ENCODE measurements at regions not wholly inside any gene's neighbourhood (a gene's known extent, or its start where the extent isn't known, plus 50 kb on each side); places are given as distances from the start of the nearest gene placed in this dataset.

DNA sequence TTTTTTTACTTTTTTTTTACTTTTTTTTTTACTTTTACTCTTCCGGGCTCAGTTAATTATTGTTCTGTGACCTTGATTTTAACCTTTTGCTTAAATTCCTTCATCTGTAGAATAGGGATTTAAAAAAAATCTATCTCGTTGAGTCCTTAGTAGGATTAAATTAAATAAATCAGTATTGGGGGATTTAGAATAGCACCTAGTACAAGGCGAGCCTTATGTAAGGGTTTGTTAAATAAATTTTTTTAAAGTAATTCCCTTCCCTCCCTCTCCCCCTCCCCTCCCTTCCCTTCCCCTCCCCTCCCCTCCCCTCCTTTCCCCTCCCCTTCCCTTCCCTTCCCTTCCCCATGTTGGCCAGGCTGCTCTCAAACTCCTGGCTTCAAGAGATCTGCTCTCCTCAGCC is 287.2 kb upstream of the KCNH8 start:
- H3K27me3 ChIP-seq (replicated peaks; ENCODE audit: insufficient read depth, low read depth, low read length, poor library complexity) = no peaks in the 10 kb centered on the region
- POLR2A ChIA-PET (ENCODE audit: low non-redundant PET) = no interaction called here
- H3K4me3 ChIP-seq (ENCODE audit: low read depth, low read length, poor library complexity, severe bottlenecking) = no peak overlapping the region
- TF ChIP-seq EZH2 (IDR thresholded peaks at IDR 0.05; ENCODE audit: borderline replicate concordance, low read depth, low read length, poor library complexity, severe bottlenecking) (no peak), CTCF (conservative IDR thresholded peaks at IDR 0.05; ENCODE audit: low read depth, low read length) (no peak)
- H3K4me1 ChIP-seq (ENCODE audit: insufficient read depth, low read length, poor library complexity, severe bottlenecking) = no peaks in the 10 kb centered on the region
- DNase-seq (ENCODE audit: low spot score) = no peak
- intact Hi-C loops (cut with micrococcal nuclease; ENCODE audit: unreplicated experiment) = no loop called here
- no peak overlapping the region for H3K27ac ChIP-seq (ENCODE audit: low read depth, low read length, poor library complexity, severe bottlenecking)
- CTCF ChIA-PET = no interaction called here
- no peaks in the 10 kb centered on the region for H3K36me3 ChIP-seq (ENCODE audit: insufficient read depth, low read length, poor library complexity, severe bottlenecking)
- no peaks in the 10 kb centered on the region for H3K9me3 ChIP-seq (ENCODE audit: low read depth, low read length, poor library complexity, severe bottlenecking)
- BruUV-seq (replicated peaks) = no TSS peak

GRCh38 chr3:18853269-18853668 is 295.0 kb upstream of the KCNH8 start:
- ChIA-PET POLR2A (ENCODE audit: low non-redundant PET) (no interaction called here), CTCF (no interaction called here)
- Histone ChIP-seq H3K9me3 (ENCODE audit: low read depth, low read length, poor library complexity, severe bottlenecking) (no peaks in the 10 kb centered on the region), H3K27me3 (replicated peaks; ENCODE audit: insufficient read depth, low read depth, low read length, poor library complexity) (no peaks in the 10 kb centered on the region), H3K36me3 (ENCODE audit: insufficient read depth, low read length, poor library complexity, severe bottlenecking) (no peaks in the 10 kb centered on the region), H3K4me1 (ENCODE audit: insufficient read depth, low read length, poor library complexity, severe bottlenecking) (no peaks in the 10 kb centered on the region), H3K4me3 (ENCODE audit: low read depth, low read length, poor library complexity, severe bottlenecking) (no peak overlapping the region), H3K27ac (ENCODE audit: low read depth, low read length, poor library complexity, severe bottlenecking) (no peak overlapping the region)
- intact Hi-C loops (cut with micrococcal nuclease; ENCODE audit: unreplicated experiment) = no loop called here
- TF ChIP-seq EZH2 (IDR thresholded peaks at IDR 0.05; ENCODE audit: borderline replicate concordance, low read depth, low read length, poor library complexity, severe bottlenecking) (no peak), CTCF (conservative IDR thresholded peaks at IDR 0.05; ENCODE audit: low read depth, low read length) (no peak)
- BruUV-seq (replicated peaks) = no TSS peak
- DNase-seq (ENCODE audit: low spot score) = no peak

DNA sequence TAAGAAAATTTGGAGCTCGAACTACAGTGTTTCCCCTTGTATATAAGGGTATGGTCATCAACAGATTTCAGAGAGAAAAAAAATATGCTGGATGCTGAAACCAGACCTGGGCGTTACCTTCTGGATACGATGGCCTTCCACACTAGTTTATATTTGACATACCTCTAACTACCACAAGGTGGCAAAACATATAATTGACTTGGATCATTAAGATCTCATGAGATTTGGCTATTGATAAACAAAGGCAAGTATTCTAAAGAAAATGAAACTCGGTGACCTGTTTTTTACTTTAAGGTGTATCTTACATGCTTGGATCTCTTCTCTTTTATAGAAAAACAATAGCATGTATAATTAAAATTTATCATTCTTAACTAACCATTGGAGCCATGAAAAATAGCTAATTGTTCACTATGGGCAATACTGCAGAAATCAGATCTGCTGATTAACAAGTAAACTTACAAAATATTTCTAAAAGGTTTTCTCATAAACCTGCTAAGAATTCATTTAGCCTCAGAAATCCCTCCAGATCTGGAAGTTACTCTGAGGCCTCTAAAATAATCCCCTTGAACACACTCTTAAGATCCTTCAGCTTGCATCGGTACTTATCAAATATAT is 300.6 kb upstream of the KCNH8 start:
- CTCF ChIA-PET = interaction anchor here (1.4 kb wide), 1 partner anchor 141 kb away, joined by 7 read pairs; no protein-coding TSS in a partner anchor
- peak; percentile 30 for DNase-seq (ENCODE audit: low spot score)
- intact Hi-C loops (cut with micrococcal nuclease; ENCODE audit: unreplicated experiment) = loop anchor here (5.0 kb wide), 1 partner anchor 140 kb away; no protein-coding TSS in a partner anchor
- H3K9me3 ChIP-seq (ENCODE audit: low read depth, low read length, poor library complexity, severe bottlenecking) = no peaks in the 10 kb centered on the region
- peak; percentile 48 for TF ChIP-seq CTCF (conservative IDR thresholded peaks at IDR 0.05; ENCODE audit: low read depth, low read length)
- no peak for TF ChIP-seq EZH2 (IDR thresholded peaks at IDR 0.05; ENCODE audit: borderline replicate concordance, low read depth, low read length, poor library complexity, severe bottlenecking)
- no TSS peak for BruUV-seq (replicated peaks)
- H3K4me1 ChIP-seq (ENCODE audit: insufficient read depth, low read length, poor library complexity, severe bottlenecking) = no peaks in the 10 kb centered on the region
- H3K36me3 ChIP-seq (ENCODE audit: insufficient read depth, low read length, poor library complexity, severe bottlenecking) = no peaks in the 10 kb centered on the region
- POLR2A ChIA-PET (ENCODE audit: low non-redundant PET) = no interaction called here
- H3K27me3 ChIP-seq (replicated peaks; ENCODE audit: insufficient read depth, low read depth, low read length, poor library complexity) = no peaks in the 10 kb centered on the region
- H3K27ac ChIP-seq (ENCODE audit: low read depth, low read length, poor library complexity, severe bottlenecking) = no peak overlapping the region
- no peak overlapping the region for H3K4me3 ChIP-seq (ENCODE audit: low read depth, low read length, poor library complexity, severe bottlenecking)
